ENCODE measurements at regions not wholly inside any gene's neighbourhood (a gene's known extent, or its start where the extent isn't known, plus 50 kb on each side); places are given as distances from the start of the nearest gene placed in this dataset.

DNA sequence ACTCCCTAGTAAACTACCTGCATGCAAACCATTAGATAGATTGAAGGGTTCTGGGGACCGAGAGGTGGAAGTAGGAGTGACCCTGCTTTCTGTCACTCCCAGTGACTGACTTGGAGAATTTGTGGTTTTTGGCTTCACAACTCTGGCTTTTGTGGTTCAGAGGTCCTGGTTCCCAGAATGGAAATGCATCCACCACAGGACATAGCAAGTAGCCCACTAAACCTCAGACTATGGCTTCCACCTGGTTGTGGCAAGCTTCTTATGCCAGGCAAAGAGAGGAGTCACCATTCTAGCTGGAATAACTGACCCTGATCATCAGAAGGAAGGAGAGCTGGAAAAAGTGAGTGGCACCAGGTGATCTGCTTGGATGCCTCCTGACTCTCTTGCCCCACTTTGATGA, 162.4 kb upstream of the TMEM260 start:
- TF ChIP-seq, protein P1, sequence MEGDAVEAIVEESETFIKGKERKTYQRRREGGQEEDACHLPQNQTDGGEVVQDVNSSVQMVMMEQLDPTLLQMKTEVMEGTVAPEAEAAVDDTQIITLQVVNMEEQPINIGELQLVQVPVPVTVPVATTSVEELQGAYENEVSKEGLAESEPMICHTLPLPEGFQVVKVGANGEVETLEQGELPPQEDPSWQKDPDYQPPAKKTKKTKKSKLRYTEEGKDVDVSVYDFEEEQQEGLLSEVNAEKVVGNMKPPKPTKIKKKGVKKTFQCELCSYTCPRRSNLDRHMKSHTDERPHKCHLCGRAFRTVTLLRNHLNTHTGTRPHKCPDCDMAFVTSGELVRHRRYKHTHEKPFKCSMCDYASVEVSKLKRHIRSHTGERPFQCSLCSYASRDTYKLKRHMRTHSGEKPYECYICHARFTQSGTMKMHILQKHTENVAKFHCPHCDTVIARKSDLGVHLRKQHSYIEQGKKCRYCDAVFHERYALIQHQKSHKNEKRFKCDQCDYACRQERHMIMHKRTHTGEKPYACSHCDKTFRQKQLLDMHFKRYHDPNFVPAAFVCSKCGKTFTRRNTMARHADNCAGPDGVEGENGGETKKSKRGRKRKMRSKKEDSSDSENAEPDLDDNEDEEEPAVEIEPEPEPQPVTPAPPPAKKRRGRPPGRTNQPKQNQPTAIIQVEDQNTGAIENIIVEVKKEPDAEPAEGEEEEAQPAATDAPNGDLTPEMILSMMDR (IDR thresholded peaks at IDR 0.05; ENCODE audit: low read depth, low read length, missing control alignments) = no peak
- DNase-seq (ENCODE audit: low read depth) = peak; percentile 12

DNA sequence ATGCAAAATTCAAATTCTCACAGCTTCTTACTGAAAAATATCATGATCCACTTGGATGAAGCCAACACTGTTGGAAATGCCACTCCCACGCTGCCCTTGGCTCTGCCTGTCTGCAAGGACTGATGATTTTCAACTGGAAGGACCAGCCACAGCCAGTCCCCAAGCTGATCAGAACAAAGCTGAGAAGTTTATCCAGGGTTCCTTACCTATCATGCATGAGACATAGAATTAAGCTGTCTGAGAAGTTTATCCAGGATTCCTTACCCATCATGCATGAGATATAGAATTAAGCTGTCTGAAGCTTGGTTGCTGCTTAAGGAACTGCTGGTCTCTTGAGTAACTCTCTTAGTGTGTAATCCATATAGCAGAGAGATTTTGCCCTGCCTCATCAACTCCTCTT, 159.8 kb upstream of the TMEM260 start:
- no peak for DNase-seq (ENCODE audit: low read depth)
- no peak overlapping the region for H3K4me3 ChIP-seq (ENCODE audit: low read depth, low read length)
- in situ Hi-C loops (cut with HindIII; ENCODE audit: low sequenced_read_pairs) = no loop called here
- TF ChIP-seq, protein P1 (IDR thresholded peaks at IDR 0.05; ENCODE audit: low read depth, low read length, missing control alignments) = no peak

More for the DNA sequence above, 162.4 kb upstream of the TMEM260 start:
- no peak overlapping the region for H3K4me3 ChIP-seq (ENCODE audit: low read depth, low read length)
- in situ Hi-C loops (cut with HindIII; ENCODE audit: low sequenced_read_pairs) = no loop called here

DNA sequence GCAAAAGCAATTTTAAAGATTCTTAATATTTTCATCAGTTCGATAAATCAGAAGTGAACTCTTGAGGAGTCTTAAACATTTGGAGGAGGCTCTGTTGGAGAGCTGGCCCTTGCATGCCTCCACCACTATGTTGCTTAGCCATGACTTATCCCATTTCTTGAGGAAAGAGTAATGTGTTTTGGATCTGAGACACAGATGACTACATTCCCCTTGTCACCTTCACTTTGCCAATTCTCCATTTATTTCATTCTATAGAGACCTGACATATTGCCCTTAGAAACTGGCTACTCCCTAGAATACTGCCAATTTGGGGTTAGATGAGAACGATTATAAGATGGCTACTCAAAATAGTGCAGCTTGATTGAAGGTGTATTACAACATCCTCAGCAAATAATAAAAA, 157.4 kb upstream of the TMEM260 start:
- TF ChIP-seq, protein P1 (IDR thresholded peaks at IDR 0.05; ENCODE audit: low read depth, low read length, missing control alignments) = no peak
- DNase-seq (ENCODE audit: low read depth) = no peak
- no peak overlapping the region for H3K4me3 ChIP-seq (ENCODE audit: low read depth, low read length)
- in situ Hi-C loops (cut with HindIII; ENCODE audit: low sequenced_read_pairs) = no loop called here

DNA sequence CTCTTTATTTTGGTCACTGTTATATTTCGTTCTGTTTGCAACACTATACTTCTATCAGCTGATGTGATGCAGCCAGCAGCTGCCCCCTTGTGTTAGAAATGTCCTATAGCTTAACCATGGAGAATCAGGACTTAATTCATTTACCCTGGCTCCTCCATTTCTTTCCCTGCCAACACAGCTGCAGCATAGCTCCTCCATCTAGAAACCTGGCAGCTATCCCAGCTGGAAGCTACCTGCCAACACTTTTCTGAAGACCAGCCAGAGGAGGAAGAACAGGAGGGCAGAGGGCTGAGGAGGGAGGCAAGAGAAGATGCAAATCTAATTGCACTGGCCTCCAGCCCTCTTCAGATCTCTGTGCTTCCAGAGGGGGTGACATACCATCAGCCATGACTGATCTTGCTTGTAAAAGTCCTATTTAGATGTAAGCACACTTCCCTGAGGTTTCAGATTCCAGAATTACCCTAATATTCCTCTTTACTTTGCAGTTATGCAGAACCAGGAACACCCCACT, 156.8 kb upstream of the TMEM260 start:
- peak; percentile 84 for DNase-seq (ENCODE audit: low read depth)
- TF ChIP-seq, protein P1 (IDR thresholded peaks at IDR 0.05; ENCODE audit: low read depth, low read length, missing control alignments) = peak; percentile 82
- in situ Hi-C loops (cut with HindIII; ENCODE audit: low sequenced_read_pairs) = no loop called here
- no peak overlapping the region for H3K4me3 ChIP-seq (ENCODE audit: low read depth, low read length)

DNA sequence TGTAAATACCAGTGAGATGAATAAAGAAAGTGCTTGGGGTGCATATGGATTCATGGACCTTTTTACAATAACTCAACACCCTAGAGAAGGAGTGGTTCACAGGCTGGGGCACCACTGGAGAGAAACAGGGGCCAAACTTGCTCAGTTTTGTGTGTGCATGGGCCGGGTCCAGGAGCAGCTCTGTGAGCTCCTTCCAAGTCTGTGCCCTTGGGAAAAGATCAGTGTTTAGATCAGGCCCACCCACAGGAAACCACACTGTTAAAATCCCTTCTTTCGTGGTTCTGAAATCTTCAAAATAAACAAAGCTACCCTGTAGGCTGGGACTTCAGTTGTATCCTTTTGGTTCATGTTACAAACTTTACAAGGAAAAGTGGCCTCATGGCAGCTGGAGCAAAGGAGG, 156.1 kb upstream of the TMEM260 start:
- TF ChIP-seq, protein P1 (IDR thresholded peaks at IDR 0.05; ENCODE audit: low read depth, low read length, missing control alignments) = no peak
- in situ Hi-C loops (cut with HindIII; ENCODE audit: low sequenced_read_pairs) = no loop called here
- no peak overlapping the region for H3K4me3 ChIP-seq (ENCODE audit: low read depth, low read length)
- peak; percentile 8 for DNase-seq (ENCODE audit: low read depth)

DNA sequence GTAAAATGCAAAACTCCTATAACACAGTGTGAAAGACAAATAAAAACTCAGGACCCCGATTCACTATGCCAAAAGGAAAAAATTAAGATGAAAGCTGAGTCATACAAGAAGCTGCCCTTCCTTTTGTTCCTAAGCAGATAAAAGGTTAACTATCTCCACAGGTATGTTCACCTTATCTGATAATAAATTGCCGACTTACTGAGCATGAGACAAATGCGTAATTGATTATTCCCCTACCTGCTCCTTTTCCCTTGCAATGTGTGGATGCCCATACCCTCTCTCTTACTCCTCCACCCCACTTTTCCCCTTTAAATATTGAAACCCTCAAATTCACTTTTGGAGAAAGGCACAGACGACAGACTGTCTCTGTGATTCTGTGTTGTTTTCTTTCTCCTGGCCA, 148.6 kb upstream of the TMEM260 start:
- H3K4me3 ChIP-seq (ENCODE audit: low read depth, low read length) = no peak overlapping the region
- TF ChIP-seq, protein P1 (IDR thresholded peaks at IDR 0.05; ENCODE audit: low read depth, low read length, missing control alignments) = no peak
- in situ Hi-C loops (cut with HindIII; ENCODE audit: low sequenced_read_pairs) = no loop called here
- no peak for DNase-seq (ENCODE audit: low read depth)

Measured in astrocyte of the cerebellum (primary cell).